Activated naive CD8-positive, alpha-beta T cell (primary cell): ENCODE measurements at regions not wholly inside any gene's neighbourhood (a gene's known extent, or its start where the extent isn't known, plus 50 kb on each side); places are given as distances from the start of the nearest gene placed in this dataset.
"Not testable (repeated sequence)": the region's sequence is repeated elsewhere in the genome, so short reads cannot be mapped to it uniquely, and the experiment has no call there.

Experiments
- H3K27ac Mint-ChIP-seq: one replicate; pipeline ENCODE4 v1.8.0; 2021; ENCODE audit warnings: mixed read lengths
- H3K27me3 Mint-ChIP-seq: one replicate; pipeline ENCODE4 v1.8.0; 2021; ENCODE audit warnings: mixed read lengths
- H3K36me3 Mint-ChIP-seq: one replicate; pipeline ENCODE4 v1.8.0; 2021; ENCODE audit warnings: mixed read lengths
- H3K4me1 Mint-ChIP-seq: one replicate; pipeline ENCODE4 v1.8.0; 2021; ENCODE audit warnings: low read depth, mixed read lengths
- H3K4me3 Mint-ChIP-seq: one replicate; pipeline ENCODE4 v1.8.0; 2021; ENCODE audit warnings: mild to moderate bottlenecking, mixed read lengths
- H3K9me3 Mint-ChIP-seq: one replicate; pipeline ENCODE4 v1.8.0; 2021; ENCODE audit warnings: low read depth, mixed read lengths

DNA sequence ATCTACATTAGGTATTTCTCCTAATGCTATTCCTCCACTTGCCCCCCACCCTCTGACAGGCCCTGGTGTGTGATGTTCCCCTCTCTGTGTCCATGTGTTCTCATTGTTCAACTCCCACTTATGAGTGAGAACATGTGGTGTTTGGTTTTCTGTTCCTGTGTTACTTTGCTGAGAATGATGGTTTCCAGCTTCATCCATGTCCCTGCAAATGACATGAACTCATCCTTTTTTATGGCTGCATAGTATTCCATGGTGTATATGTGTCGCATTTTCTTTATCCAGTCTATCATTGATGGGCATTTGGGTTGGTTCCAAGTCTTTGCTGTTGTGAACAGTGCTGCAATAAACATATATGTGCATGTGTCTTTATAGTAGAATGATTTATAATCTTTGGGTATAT lies 50.6 kb upstream of the GRHL3 start:
- H3K4me1 Mint-ChIP-seq, H3K36me3 Mint-ChIP-seq, H3K9me3 Mint-ChIP-seq, H3K27ac Mint-ChIP-seq, H3K4me3 Mint-ChIP-seq: not testable (repeated sequence)
- H3K27me3 Mint-ChIP-seq = peaks cover 21% of the 10 kb centered on the region

GRCh38 chr1:24266998-24267397 lies 52.2 kb upstream of the GRHL3 start:
- Mint-ChIP-seq H3K27ac (no peak overlapping the region), H3K9me3 (peaks cover 3% of the 10 kb centered on the region), H3K27me3 (peaks cover 16% of the 10 kb centered on the region), H3K4me3 (no peak overlapping the region), H3K4me1 (no peaks in the 10 kb centered on the region), H3K36me3 (peaks cover 2% of the 10 kb centered on the region)

- Mint-ChIP-seq H3K27me3 (peaks cover 11% of the 10 kb centered on the region), H3K27ac (no peak overlapping the region), H3K36me3 (peaks cover 2% of the 10 kb centered on the region), H3K9me3 (peaks cover 3% of the 10 kb centered on the region), H3K4me1 (no peaks in the 10 kb centered on the region), H3K4me3 (no peak overlapping the region)
Measured at GRCh38 chr1:24266398-24266941, 52.7 kb upstream of the GRHL3 start.

DNA sequence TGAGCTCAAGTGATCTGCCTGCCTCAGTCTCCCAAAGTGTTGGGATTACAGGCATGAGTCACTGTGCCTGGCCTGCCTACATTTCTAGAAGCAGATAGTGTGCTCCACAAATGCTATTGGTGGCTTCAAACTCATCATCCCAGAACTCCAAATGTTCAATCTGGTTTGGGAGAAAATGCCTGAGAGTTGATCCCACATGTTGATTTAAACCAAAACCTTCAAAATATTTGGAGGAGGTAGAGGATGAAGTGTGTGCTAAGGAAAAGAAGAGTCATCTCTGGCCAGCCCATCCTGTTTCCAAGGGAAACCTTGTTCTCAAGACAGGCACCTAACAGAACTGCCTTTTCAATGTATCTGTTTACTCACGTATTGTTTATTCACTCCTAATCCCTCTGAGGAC lies 55.4 kb upstream of the GRHL3 start:
- no peak overlapping the region for H3K27ac Mint-ChIP-seq
- H3K9me3 Mint-ChIP-seq = peaks cover 3% of the 10 kb centered on the region
- no peak overlapping the region for H3K4me3 Mint-ChIP-seq
- no peaks in the 10 kb centered on the region for H3K27me3 Mint-ChIP-seq
- no peaks in the 10 kb centered on the region for H3K4me1 Mint-ChIP-seq
- peaks cover 2% of the 10 kb centered on the region for H3K36me3 Mint-ChIP-seq

GRCh38 chr1:24263211-24263610 lies 55.9 kb upstream of the GRHL3 start:
- Mint-ChIP-seq H3K27me3 (no peaks in the 10 kb centered on the region), H3K9me3 (peaks cover 3% of the 10 kb centered on the region), H3K27ac (no peak overlapping the region), H3K36me3 (peaks cover 2% of the 10 kb centered on the region), H3K4me3 (no peak overlapping the region), H3K4me1 (no peaks in the 10 kb centered on the region)

DNA sequence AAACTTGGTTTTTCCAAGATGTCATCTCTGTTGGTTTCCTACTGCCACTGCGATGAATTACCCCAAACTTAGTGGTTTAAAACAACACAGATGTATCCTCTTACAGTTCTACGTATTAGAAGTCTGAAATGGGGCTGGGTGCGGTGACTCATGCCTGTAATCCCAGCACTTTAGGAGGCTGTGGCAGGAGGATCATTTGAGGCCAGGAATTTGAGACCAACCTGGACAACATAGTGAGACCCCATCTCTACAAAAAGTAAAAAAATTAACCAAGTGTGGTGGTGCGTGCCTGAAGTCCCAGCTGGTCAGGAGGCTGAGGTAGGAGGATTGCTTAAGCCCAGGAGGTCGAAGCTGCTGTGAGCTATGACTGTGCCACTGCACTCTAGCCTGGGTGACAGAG lies 57.2 kb upstream of the GRHL3 start:
- H3K27me3 Mint-ChIP-seq = no peaks in the 10 kb centered on the region

GRCh38 chr1:24258735-24259424 lies 60.3 kb upstream of the GRHL3 start:
- H3K27me3 Mint-ChIP-seq = no peaks in the 10 kb centered on the region
- H3K4me3 Mint-ChIP-seq = no peak overlapping the region

More for the DNA sequence above, 57.2 kb upstream of the GRHL3 start:
- no peaks in the 10 kb centered on the region for H3K4me1 Mint-ChIP-seq
- H3K9me3 Mint-ChIP-seq = peaks cover 3% of the 10 kb centered on the region
- no peak overlapping the region for H3K4me3 Mint-ChIP-seq
- peaks cover 2% of the 10 kb centered on the region for H3K36me3 Mint-ChIP-seq
- H3K27ac Mint-ChIP-seq = no peak overlapping the region

GRCh38 chr1:24257373-24257772 lies 61.8 kb upstream of the GRHL3 start:
- Mint-ChIP-seq H3K27ac (no peak overlapping the region), H3K4me3 (no peak overlapping the region), H3K9me3 (peaks cover under 1% of the 10 kb centered on the region), H3K27me3 (no peaks in the 10 kb centered on the region), H3K36me3 (no peaks in the 10 kb centered on the region), H3K4me1 (no peaks in the 10 kb centered on the region)

More at GRCh38 chr1:24258735-24259424, 60.3 kb upstream of the GRHL3 start:
- Mint-ChIP-seq H3K9me3 (peaks cover 3% of the 10 kb centered on the region), H3K27ac (no peak overlapping the region), H3K4me1 (no peaks in the 10 kb centered on the region), H3K36me3 (no peaks in the 10 kb centered on the region)

- H3K27ac Mint-ChIP-seq = no peak overlapping the region
- no peak overlapping the region for H3K4me3 Mint-ChIP-seq
- H3K4me1 Mint-ChIP-seq = no peaks in the 10 kb centered on the region
- no peaks in the 10 kb centered on the region for H3K27me3 Mint-ChIP-seq
- no peaks in the 10 kb centered on the region for H3K9me3 Mint-ChIP-seq
- no peaks in the 10 kb centered on the region for H3K36me3 Mint-ChIP-seq
Measured at GRCh38 chr1:24256687-24257086, 62.5 kb upstream of the GRHL3 start.

DNA sequence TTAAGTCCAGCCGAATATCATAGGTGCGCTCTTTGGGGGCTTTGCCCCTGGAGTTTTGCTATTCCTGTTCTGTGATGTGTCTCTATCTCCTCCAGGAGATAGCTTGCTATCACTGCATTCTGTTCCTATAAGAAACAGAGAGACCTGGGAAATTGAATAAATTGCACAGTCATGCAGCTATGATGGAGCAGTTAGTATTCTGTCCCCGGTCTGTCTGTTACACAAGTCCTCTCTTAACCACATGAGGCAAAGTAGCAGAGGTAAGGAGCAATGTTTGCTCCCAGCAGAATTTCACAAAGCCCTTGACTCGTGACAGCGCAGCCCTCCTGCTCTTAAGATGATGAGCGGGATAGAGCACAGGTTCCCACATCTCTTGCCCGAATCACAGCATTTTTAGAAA lies 63.9 kb upstream of the GRHL3 start:
- Mint-ChIP-seq H3K4me1 (no peaks in the 10 kb centered on the region), H3K27me3 (no peaks in the 10 kb centered on the region), H3K9me3 (no peaks in the 10 kb centered on the region), H3K36me3 (no peaks in the 10 kb centered on the region), H3K27ac (no peak overlapping the region), H3K4me3 (no peak overlapping the region)

- Mint-ChIP-seq H3K4me1 (no peaks in the 10 kb centered on the region), H3K9me3 (no peaks in the 10 kb centered on the region), H3K27ac (no peak overlapping the region), H3K27me3 (no peaks in the 10 kb centered on the region), H3K4me3 (no peak overlapping the region), H3K36me3 (no peaks in the 10 kb centered on the region)
Measured at GRCh38 chr1:24254783-24255182, 64.4 kb upstream of the GRHL3 start.

GRCh38 chr1:24253571-24253970 lies 65.6 kb upstream of the GRHL3 start:
- no peaks in the 10 kb centered on the region for H3K9me3 Mint-ChIP-seq
- H3K4me1 Mint-ChIP-seq = no peaks in the 10 kb centered on the region
- H3K27ac Mint-ChIP-seq = no peak overlapping the region
- H3K27me3 Mint-ChIP-seq = no peaks in the 10 kb centered on the region
- no peak overlapping the region for H3K4me3 Mint-ChIP-seq
- H3K36me3 Mint-ChIP-seq = no peaks in the 10 kb centered on the region

DNA sequence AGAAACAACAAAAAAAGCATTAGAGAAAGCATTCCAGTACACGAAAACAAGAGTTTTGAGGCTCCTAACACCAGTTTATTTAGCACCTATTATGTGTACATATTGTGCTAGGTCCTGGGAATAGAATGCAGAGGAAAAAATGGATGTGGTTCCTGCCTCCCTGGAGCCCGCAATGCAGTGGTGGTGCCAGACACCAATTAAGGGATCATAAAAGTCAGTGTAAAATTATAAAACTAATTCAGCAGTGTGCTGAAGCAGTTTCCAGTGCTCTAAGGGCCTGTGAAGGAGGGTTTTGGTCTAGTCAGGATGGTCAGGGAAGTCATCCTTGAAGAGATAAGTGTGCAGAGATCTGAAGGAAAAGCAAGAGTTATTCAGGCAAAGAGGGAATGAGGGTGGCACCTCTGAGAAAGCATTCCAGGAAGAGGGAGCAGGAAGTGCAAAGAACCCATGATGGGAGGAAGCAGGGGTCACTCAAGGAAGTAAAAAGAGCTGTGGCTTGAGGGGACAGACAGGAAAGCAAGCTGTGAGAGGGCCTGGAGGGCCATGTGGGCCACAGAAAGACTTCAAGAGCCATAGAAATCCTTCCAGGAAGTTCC lies 65.2 kb upstream of the IFNLR1 start:
- Mint-ChIP-seq H3K4me3 (no peak overlapping the region), H3K4me1 (no peaks in the 10 kb centered on the region), H3K36me3 (no peaks in the 10 kb centered on the region), H3K9me3 (no peaks in the 10 kb centered on the region), H3K27me3 (no peaks in the 10 kb centered on the region), H3K27ac (no peak overlapping the region)

- Mint-ChIP-seq H3K4me3 (no peak overlapping the region), H3K36me3 (peaks cover 2% of the 10 kb centered on the region), H3K27ac (no peak overlapping the region), H3K27me3 (peaks cover 1% of the 10 kb centered on the region), H3K4me1 (no peaks in the 10 kb centered on the region), H3K9me3 (no peaks in the 10 kb centered on the region)
Measured at GRCh38 chr1:24251501-24251900, 64.4 kb upstream of the IFNLR1 start.

- H3K4me3 Mint-ChIP-seq = no peak overlapping the region
- H3K27me3 Mint-ChIP-seq = peaks cover 1% of the 10 kb centered on the region
- H3K36me3 Mint-ChIP-seq = peaks cover 2% of the 10 kb centered on the region
- no peak overlapping the region for H3K27ac Mint-ChIP-seq
- no peaks in the 10 kb centered on the region for H3K9me3 Mint-ChIP-seq
- H3K4me1 Mint-ChIP-seq = no peaks in the 10 kb centered on the region
Measured at GRCh38 chr1:24250791-24251190, 63.7 kb upstream of the IFNLR1 start.

DNA sequence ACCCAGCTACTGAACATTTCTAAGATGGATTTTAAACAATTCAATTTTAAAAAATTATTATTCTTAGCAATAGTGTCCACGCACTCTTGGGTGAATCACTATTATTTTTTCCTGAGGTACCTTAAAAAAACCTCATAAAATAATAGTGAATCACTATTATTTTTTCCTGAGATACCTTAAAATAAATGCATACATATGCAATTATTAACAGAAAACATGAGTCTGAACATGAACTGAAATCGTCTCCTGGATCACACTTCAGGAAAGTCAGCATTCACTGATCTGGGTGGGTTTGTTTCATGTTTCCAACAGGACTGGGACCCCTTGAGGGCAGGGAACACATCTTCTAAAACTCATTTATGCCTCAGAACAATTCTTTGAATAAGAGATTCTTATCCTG lies 63.1 kb upstream of the IFNLR1 start:
- H3K9me3 Mint-ChIP-seq = no peaks in the 10 kb centered on the region
- H3K27me3 Mint-ChIP-seq = peaks cover 1% of the 10 kb centered on the region
- H3K4me1 Mint-ChIP-seq = no peaks in the 10 kb centered on the region
- no peak overlapping the region for H3K4me3 Mint-ChIP-seq
- H3K36me3 Mint-ChIP-seq = peaks cover 2% of the 10 kb centered on the region
- H3K27ac Mint-ChIP-seq = no peak overlapping the region
